Fibroblast of lung (primary cell): ENCODE measurements at regions not wholly inside any gene's neighbourhood (a gene's known extent, or its start where the extent isn't known, plus 50 kb on each side); places are given as distances from the start of the nearest gene placed in this dataset.

Experiments used
- DNase-seq, 2 donors: peaks; one replicate each; pipeline versions ENCODE4 v3.0.0 to v3.0.0-alpha.2; 2010; ENCODE audit warnings: low read depth in 2 of 2
- H2AFZ ChIP-seq: 2 replicates; pipeline ENCODE4 v1.5.1; 2012; ENCODE audit warnings: low read length, control low read depth, inconsistent platforms
- H3K27ac ChIP-seq: 2 replicates; pipeline ENCODE4 v1.5.1; 2011; ENCODE audit warnings: low read length, control low read depth; ENCODE audit not compliant: insufficient read depth
- H3K27me3 ChIP-seq: 2 replicates; pipeline ENCODE4 v1.5.1; 2011; ENCODE audit warnings: mild to moderate bottlenecking, low read length; ENCODE audit not compliant: control insufficient read depth, insufficient read depth
- H3K36me3 ChIP-seq: 2 replicates; pipeline ENCODE4 v1.5.1; 2011; ENCODE audit warnings: low read length; ENCODE audit not compliant: control insufficient read depth, insufficient read depth
- H3K4me1 ChIP-seq: 2 replicates; pipeline ENCODE4 v1.5.1; 2011; ENCODE audit warnings: low read length; ENCODE audit not compliant: control insufficient read depth, insufficient read depth; ENCODE audit errors: extremely low read depth
- H3K4me2 ChIP-seq: 2 replicates; pipeline ENCODE4 v1.5.1; 2011; ENCODE audit warnings: low read length, control low read depth; ENCODE audit not compliant: insufficient read depth; ENCODE audit errors: extremely low read depth
- H3K4me3 ChIP-seq, 4 experiments: fragments of 200-600 bp in 1 of 4; sonication (generic) in 1 of 4; replicated peaks in 1 of 4; 2 replicates each; pipeline ENCODE4 v1.5.1; 2011 to 2016; ENCODE audit warnings: low read length in 4 of 4, low read depth in 3 of 4, mild to moderate bottlenecking in 3 of 4, control low read depth in 2 of 4, inconsistent platforms in 1 of 4, mixed read lengths in 1 of 4; ENCODE audit not compliant: insufficient read depth in 1 of 4; ENCODE audit errors: control extremely low read depth in 1 of 4
- H3K79me2 ChIP-seq: 2 replicates; pipeline ENCODE4 v1.5.1; 2012; ENCODE audit warnings: mild to moderate bottlenecking, low read length, inconsistent platforms; ENCODE audit not compliant: control insufficient read depth, insufficient read depth
- H3K9ac ChIP-seq: 2 replicates; pipeline ENCODE4 v1.5.1; 2011; ENCODE audit warnings: mild to moderate bottlenecking, low read length, control low read depth; ENCODE audit not compliant: insufficient read depth
- H3K9me3 ChIP-seq: 2 replicates; pipeline ENCODE4 v1.5.1; 2012; ENCODE audit warnings: low read depth, low read length; ENCODE audit not compliant: control insufficient read depth, insufficient read depth
- H4K20me1 ChIP-seq: 2 replicates; pipeline ENCODE4 v1.5.1; 2011; ENCODE audit warnings: low read length; ENCODE audit not compliant: control insufficient read depth, insufficient read depth; ENCODE audit errors: extremely low read depth
- EZH2 ChIP-seq: IDR thresholded peaks from 2 replicates; pipeline ENCODE4 v1.5.1; 2012; ENCODE audit warnings: low read length, control low read depth, mild to moderate bottlenecking; ENCODE audit errors: missing control alignments
- TF ChIP-seq, protein P1 (sequence below), 2 donors: IDR thresholded peaks in 1 of 2; conservative IDR thresholded peaks in 1 of 2; 1 replicate in 1 of 2; 2 replicates in 1 of 2; pipeline ENCODE4 v1.5.1; 2011 to 2012; ENCODE audit warnings: low read length in 2 of 2, control low read depth in 1 of 2, inconsistent platforms in 1 of 2, low read depth in 1 of 2, mild to moderate bottlenecking in 1 of 2

DNA sequence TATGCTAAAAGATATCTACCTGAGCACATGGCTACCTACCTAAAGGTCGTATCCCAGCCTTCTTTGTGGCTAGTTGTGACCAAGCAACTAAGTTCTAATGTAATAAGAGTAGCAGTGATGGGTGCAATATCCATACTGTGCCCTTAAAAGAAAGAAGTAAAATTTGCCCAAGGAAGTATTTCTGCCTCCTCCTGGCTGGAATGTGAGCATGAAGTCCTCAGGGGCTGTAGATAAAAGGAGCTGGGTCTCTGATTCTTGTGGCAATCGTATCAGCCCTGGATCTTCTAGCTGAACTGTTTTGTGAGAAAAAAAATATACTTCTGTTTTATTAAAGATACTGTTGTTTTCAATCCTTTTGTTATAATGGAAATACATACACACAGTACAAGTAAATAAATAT is 217.4 kb downstream of the GPAT3 start:
- Histone ChIP-seq H3K27ac (no peak overlapping the region), H3K79me2 (no peaks in the 10 kb centered on the region), H3K4me2 (no peak overlapping the region), H4K20me1 (no peaks in the 10 kb centered on the region), H3K9ac (no peak overlapping the region), H3K4me1 (no peaks in the 10 kb centered on the region), H3K27me3 (no peaks in the 10 kb centered on the region), H2AFZ (no peak overlapping the region), H3K4me3 (no peak overlapping the region), H3K36me3 (no peaks in the 10 kb centered on the region), H3K9me3 (no peaks in the 10 kb centered on the region)
- TF ChIP-seq, protein P1, sequence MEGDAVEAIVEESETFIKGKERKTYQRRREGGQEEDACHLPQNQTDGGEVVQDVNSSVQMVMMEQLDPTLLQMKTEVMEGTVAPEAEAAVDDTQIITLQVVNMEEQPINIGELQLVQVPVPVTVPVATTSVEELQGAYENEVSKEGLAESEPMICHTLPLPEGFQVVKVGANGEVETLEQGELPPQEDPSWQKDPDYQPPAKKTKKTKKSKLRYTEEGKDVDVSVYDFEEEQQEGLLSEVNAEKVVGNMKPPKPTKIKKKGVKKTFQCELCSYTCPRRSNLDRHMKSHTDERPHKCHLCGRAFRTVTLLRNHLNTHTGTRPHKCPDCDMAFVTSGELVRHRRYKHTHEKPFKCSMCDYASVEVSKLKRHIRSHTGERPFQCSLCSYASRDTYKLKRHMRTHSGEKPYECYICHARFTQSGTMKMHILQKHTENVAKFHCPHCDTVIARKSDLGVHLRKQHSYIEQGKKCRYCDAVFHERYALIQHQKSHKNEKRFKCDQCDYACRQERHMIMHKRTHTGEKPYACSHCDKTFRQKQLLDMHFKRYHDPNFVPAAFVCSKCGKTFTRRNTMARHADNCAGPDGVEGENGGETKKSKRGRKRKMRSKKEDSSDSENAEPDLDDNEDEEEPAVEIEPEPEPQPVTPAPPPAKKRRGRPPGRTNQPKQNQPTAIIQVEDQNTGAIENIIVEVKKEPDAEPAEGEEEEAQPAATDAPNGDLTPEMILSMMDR (conservative IDR thresholded peaks at IDR 0.05 in 1 of 2, IDR thresholded peaks at IDR 0.05 in 1 of 2; ENCODE audit: low read depth in 1 of 2, low read length in 2 of 2), result no peak
- TF ChIP-seq EZH2, result no peak
- no peak for DNase-seq

DNA sequence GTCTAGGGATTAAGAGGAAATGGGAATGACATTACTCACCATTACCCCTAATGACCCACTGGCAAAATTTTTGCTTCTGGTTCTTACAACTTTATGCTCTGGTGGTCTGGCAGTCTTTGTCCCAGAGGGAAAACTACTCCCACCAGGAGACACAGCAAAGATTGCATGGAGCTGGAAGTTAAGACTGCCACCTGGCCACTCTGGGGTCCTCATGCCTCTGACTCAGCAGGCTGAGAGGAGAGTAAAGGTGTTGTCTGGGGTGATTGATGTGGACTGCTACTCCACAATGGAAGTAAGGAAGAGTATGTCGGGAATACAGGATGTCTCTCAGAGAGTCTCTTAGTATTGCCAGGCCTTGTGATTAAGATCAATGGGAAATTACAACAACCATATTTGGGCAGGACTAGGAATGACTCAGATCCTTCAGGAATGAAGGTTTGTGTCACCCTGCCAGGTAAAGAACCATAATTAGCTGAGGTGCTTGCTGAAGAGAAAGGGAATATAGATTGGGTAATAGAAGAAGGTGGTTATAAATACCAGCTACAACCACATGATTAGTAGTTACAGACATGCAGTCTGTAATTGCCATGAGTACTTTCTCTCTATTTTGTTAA is 215.5 kb downstream of the GPAT3 start:
- Histone ChIP-seq H3K27me3 (no peaks in the 10 kb centered on the region), H3K4me1 (no peaks in the 10 kb centered on the region), H3K79me2 (no peaks in the 10 kb centered on the region), H3K36me3 (no peaks in the 10 kb centered on the region), H3K9ac (no peak overlapping the region), H3K9me3 (no peaks in the 10 kb centered on the region), H3K4me2 (no peak overlapping the region), H4K20me1 (no peaks in the 10 kb centered on the region), H2AFZ (no peak overlapping the region), H3K27ac (no peak overlapping the region), H3K4me3 (no peak overlapping the region)
- DNase-seq, result peak in 1 of 2 donors; percentile 34
- TF ChIP-seq, protein P1 (conservative IDR thresholded peaks at IDR 0.05 in 1 of 2, IDR thresholded peaks at IDR 0.05 in 1 of 2; ENCODE audit: low read depth in 1 of 2, low read length in 2 of 2), result no peak
- no peak for TF ChIP-seq EZH2

DNA sequence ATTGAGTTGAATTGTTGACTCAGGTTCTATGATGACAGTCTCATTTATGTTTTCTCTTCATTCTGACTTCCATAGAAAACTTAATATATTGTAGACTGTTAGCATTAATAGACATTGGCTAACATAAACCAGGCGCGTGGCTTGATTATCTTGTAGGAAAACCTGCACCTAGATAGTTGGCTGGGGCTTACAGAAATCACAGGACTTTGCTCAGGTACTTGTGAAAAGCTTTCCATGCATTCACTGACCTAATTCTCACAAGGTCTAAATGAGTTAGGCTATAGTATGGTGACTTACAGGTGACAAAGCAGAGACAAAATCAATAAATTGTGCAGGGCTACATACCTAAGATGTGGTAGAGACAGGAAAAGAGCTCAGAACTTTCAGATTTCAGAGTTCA is 212.8 kb downstream of the GPAT3 start:
- Histone ChIP-seq H4K20me1 (no peaks in the 10 kb centered on the region), H3K9me3 (no peaks in the 10 kb centered on the region), H2AFZ (no peak overlapping the region), H3K27ac (no peak overlapping the region), H3K4me1 (no peaks in the 10 kb centered on the region), H3K4me2 (no peak overlapping the region), H3K9ac (no peak overlapping the region), H3K4me3 (no peak overlapping the region), H3K36me3 (no peaks in the 10 kb centered on the region), H3K27me3 (no peaks in the 10 kb centered on the region), H3K79me2 (no peaks in the 10 kb centered on the region)
- no peak for DNase-seq
- TF ChIP-seq EZH2, result no peak
- TF ChIP-seq, protein P1 (conservative IDR thresholded peaks at IDR 0.05 in 1 of 2, IDR thresholded peaks at IDR 0.05 in 1 of 2; ENCODE audit: low read depth in 1 of 2, low read length in 2 of 2), result no peak
